SK-N-SH (cell line): ENCODE measurements at regions not wholly inside any gene's neighbourhood (a gene's known extent, or its start where the extent isn't known, plus 50 kb on each side); places are given as distances from the start of the nearest gene placed in this dataset.

Experiments
- CTCF ChIP-seq: fragments of 200-600 bp; sonication (generic); IDR thresholded peaks from 2 replicates; pipeline ENCODE4 v1.6.1; 2017; ENCODE audit warnings: antibody characterized with exemption, mild to moderate bottlenecking, moderate library complexity
- EZH2phosphoT487 ChIP-seq: fragments of 200-600 bp; sonication (generic); IDR thresholded peaks from 2 replicates; pipeline ENCODE4 v1.6.1; 2017; ENCODE audit warnings: low read depth, mixed run types, mild to moderate bottlenecking, antibody characterized with exemption, moderate library complexity, borderline replicate concordance
- MAX ChIP-seq: IDR thresholded peaks from 2 replicates; pipeline ENCODE4 v1.4.0; 2012; ENCODE audit warnings: low read depth
- RFX5 ChIP-seq: IDR thresholded peaks from 2 replicates; pipeline ENCODE4 v1.6.1; 2012; ENCODE audit warnings: mild to moderate bottlenecking, improper control_type of control experiment, low read length
- TAF1 ChIP-seq: IDR thresholded peaks from 2 replicates; pipeline ENCODE4 v1.6.1; 2012; ENCODE audit warnings: low read depth, mild to moderate bottlenecking, low read length, moderate library complexity, borderline replicate concordance

GRCh38 chr14:38910092-38910491 is 192.9 kb downstream of the SEC23A start:
- TF ChIP-seq CTCF (no peak), TAF1 (no peak), EZH2phosphoT487 (no peak), MAX (no peak), RFX5 (no peak)
